GM21367 (cell line): ENCODE measurements at regions not wholly inside any gene's neighbourhood (a gene's known extent, or its start where the extent isn't known, plus 50 kb on each side); places are given as distances from the start of the nearest gene placed in this dataset.

Experiments
- ATAC-seq: cut with Tn5 transposase; IDR thresholded peaks from one replicate; pipeline ENCODE4 v1.9.1; 2021; ENCODE audit not compliant: unreplicated experiment

DNA sequence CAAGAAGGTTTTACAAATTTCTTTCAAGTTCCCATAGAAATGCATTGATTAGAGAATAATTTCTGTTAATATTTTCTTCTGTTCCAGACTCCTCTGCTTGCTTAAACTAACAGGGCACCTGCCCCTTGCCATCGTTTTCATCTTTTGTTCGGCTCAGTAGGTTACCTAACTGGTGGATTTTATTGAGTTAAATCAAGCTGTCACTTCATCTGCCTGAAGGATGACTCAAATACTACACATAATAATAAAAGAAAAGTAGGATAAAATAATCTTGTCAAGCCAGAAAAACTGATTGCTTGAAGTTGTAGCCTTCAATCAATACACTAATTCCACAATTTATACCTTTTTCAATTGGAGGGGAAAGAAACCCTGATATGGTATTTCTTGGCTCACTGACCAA, 234.0 kb downstream of the NR4A2 start:
- no peak for ATAC-seq

DNA sequence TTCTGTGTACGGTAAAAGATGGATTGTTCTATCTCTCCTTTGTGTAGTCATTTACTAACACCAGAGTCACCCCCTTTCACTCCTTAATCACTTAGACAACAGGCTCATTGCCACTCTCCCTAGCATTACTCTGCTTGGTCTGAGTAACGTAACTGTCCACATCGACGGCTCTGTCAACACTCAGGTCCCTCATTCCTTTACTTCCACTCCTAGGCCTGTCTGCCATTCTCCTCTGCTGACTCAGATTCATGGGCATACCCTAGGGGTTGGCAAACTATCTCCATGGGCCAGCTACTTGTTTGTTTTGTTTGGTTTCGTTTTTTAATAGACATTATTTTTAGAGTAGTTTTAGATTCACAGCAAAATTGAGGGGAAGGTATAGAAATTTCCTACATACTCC, 243.9 kb downstream of the NR4A2 start:
- no peak for ATAC-seq

DNA sequence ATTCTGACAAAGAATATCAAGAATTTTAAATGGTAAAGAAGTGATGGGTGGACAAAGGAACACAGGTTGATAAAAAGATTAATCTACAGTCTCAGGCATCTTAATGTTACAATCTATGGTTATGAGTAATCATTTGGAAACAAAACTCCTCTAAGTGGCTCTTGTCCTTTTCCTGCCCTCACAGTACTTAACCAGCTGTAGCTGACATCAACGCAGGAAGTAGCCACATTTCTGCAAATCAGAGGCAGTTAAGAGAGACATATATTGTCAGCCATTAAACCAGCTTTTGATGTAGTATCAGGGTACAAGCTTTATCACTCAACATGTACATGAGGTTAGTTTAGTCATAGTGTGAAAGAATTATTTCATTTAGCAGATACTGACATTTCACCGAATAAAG, 244.6 kb downstream of the NR4A2 start:
- no peak for ATAC-seq

DNA sequence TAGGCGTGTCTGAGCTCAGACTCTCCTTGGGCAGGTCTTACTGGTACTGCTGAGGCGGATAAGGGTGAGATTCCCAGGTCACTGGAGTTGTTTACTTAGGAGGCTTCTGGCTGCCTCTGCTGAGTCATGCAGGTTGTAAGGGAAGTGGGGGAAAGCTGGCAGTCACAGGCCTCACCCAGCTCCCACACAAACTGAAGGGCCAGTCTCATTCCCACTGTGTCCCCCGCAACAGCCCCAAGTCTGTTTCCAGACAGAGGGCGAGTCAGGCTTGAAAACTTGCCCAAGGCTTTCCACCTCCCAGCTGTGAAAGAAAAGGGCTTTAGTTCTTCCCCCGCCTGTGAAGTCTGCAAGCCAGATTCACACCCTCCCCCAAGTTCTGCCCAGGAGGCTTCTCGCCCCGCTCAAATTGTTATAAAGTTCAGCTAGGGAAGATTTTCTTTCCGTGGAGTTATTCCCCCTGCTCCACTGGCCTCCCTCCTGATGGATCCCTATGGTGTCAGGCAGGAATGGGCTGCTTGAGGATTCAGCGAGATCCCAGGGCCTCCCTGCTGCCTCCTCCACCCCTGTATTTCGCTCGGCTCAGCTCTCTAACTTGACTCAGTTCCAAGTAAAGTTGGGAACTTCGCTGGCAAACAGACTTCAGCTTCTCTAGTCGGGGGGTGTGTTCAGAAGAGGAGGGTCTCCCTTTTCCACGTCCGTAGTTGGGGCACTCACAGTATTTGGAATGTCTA, 248.6 kb downstream of the NR4A2 start:
- ATAC-seq: no peak

DNA sequence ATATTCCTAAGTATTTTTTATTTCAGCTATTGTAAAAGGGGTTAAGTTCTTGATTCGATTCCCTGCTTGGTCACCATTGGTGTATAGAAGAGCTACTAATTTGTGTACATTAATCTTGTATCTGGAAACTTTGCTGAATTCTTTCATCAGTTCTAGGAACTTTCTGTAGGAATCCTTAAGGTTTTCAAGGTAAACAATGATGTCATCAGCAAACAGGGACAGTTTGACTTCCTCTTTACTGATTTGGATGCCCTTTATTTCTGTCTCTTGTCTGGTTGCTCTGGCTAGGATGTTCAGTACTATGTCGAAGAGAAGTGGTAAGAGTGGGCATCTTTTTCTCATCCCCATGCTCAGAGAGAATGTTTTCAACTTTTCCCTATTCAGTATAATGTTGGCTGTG, 252.7 kb downstream of the NR4A2 start:
- no peak for ATAC-seq

DNA sequence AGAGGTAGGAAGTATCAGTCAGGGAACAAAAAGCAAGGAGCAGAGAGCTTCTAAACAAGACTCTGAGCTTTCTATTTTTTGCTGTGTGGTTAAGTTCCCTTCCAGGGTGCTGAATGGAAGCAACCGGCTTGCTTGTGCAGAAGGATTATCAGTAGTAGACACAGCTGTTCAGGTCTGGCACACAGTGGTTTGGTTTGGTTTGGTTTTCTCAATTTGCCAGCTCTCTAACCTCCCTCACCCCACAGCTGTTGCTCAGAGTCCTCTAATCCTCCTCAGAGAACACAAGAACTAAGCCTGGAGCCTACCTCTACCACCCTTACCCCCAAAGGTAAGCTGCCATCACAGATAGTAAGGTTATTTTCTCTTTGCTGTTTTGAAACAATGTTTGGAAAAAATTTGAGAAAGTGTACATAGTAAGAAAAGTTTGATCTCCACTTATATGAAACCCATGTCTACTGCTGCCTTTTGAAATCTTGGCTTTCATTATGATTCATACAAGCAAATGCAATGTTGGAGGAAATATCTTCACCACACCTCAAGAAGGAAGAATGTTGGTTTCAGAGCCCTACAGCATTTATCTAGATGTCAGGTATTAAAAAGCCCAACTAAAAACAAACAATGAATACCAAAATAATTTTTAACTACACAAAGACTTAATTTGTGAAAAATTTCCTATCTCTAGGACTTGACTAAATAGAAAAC, 255.3 kb downstream of the NR4A2 start:
- no peak for ATAC-seq

DNA sequence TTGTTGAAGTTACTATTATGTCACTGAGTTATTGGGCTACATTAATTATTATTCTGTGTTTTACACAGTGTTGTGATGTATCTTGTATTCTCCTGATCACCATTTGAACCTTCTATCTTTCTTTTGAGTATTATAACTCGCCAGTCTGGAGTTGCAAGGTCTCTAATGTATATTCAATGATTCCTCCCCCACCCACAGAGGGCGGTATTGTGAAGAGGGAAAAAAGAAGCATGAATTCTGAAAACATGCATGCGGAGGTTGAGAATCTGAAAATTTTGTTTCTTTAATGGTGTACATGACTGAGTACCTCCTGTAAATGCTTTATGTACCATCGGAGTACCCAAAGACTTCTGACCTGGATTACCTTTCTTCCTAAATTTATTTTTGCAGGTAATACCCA, 266.6 kb downstream of the NR4A2 start:
- ATAC-seq: no peak

DNA sequence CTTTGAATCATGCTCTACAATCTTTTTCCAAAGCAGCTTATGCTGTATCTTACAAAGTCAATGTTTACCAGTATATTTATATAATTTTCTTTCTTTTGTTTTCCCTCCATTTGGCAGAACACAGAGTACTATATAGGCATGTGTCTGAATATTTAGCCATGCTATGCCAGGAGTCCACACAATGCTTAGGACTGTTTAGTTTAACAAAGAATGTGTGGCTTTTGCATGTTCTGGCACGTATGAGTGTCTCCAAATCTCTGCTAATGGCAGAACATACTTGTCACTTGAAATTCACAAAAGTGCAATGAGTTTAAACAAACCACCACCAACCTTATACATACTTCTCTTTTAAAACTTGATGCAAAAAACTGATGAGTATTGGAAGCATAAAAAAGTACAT, 268.0 kb downstream of the NR4A2 start:
- ATAC-seq: no peak

DNA sequence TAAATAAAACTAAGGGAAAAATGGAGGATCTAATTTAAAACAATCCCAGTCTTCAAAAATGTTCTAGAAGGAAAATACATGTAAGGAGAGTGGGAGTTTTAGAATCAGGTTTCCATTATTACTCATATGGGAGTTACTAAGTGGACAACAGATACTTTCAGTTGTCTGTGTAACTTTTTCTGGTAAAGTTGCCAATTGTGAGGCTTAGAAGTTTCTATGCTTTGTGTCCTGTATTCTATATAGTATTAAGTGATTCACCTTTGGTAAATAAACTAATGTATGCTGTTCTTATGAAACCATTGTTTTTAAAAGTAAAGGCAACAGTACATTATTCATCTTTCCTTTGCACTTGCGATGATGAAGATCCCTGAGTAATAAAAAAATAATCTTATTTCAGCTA, 274.9 kb downstream of the NR4A2 start:
- ATAC-seq: no peak

DNA sequence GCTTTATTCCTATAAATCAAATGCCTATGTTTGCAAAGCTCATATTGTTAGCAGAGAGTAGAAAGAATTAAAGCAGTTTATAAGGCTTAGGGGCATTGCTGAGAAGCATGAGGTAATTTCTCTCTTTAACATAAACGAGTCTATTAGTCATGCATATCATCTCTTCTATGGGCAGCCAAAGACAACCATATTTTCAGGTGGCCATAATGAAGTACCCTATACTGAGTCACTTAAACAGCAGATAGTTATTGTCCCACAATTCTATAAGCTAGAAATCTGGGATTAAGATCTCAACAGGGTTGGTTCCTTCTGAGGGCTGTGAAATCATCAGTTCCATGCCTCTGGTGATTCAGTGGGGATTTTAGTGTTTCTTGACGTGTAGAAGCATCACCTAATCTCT, 277.5 kb downstream of the NR4A2 start:
- ATAC-seq: no peak

DNA sequence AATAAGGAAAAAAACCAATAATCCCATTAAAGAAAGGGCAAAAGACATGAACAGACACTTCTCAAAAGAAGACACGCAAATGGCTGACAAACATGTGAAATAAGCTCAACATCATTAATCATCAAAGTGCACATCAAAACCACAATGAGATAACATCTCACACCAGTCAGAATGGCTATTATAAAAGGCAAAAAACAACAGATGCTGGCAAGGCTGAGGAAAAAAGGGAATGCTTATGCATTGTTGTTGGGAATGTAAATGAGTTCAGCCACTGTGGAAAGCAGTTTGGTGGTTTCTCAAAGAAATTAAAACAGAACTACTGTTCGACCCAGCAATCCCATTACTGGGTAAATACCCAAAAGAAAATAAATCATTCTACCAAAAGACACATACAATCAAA, 285.6 kb downstream of the NR4A2 start:
- ATAC-seq: no peak

DNA sequence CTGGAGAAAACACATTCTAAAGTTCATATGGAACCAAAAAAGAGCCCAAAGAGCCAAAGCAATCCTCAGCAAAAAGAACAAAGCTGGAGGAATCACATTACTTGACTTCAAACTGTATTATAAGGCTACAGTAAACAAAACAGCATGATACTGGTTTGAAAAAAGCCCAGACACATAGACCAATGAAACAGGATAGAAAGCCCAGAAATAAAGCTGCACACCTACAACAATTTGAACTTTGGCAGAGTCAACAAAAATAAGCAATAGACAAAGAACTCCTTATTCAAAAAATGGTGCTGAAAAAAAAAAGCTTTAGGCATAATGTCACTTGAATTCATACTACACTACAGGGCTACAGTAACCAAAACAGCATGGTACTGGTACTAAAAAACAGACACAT, 289.6 kb downstream of the NR4A2 start:
- ATAC-seq: no peak

DNA sequence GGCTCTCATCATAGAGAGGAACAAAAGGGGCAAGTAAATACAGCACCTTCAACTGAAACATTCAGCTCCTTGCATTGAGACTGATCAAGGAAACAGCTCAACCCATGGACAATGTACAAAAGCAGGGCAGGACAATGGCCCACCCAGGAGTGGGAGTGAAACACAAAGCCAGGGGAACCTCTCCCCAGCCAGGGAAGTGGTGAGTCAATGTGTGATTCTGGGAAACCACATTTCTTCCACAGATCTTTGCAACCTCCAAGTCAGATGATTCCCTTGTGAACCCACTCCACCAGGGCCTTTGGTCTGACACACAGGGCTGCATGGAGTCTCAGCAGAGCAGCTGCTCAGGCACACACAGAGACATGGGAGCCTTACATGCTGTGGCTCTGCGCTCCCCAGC, 294.5 kb downstream of the NR4A2 start:
- no peak for ATAC-seq

DNA sequence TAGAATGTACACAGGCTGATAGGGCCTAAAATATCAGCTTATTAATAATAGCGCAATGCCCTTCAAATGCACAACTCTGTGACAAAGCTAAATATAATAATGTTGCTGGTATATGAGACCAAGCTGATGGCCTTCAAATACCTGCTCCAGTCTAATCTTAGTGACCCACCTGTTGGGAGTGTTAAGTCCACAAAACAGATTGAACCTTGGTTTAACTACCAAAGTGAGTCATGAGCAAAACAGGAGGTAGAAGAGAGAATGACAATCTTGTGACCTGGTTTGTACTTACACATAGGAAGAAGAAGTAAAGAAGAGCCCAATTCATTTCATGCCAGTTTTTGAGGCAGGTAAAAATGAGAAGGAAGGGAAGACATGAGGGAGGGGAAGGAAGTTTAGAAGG, 295.0 kb downstream of the NR4A2 start:
- ATAC-seq: no peak

DNA sequence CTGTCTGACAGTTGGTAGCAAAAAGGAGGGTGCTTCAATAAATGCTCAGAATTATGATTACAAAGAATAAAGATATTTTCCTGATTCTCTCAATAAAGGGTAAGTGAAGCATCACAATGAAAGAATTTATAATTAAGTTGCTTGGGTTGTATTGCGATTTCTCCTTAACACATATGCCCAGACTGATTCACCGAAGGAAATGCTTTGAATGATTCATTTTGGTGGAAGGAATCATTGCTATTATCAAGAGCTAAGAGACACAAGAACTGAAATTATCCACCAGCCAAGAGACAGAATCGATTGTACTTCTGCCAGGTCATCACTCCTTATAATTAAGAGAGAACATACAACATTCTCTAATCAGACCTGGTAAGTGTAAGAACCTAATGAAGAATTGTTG, 301.4 kb downstream of the NR4A2 start:
- no peak for ATAC-seq

DNA sequence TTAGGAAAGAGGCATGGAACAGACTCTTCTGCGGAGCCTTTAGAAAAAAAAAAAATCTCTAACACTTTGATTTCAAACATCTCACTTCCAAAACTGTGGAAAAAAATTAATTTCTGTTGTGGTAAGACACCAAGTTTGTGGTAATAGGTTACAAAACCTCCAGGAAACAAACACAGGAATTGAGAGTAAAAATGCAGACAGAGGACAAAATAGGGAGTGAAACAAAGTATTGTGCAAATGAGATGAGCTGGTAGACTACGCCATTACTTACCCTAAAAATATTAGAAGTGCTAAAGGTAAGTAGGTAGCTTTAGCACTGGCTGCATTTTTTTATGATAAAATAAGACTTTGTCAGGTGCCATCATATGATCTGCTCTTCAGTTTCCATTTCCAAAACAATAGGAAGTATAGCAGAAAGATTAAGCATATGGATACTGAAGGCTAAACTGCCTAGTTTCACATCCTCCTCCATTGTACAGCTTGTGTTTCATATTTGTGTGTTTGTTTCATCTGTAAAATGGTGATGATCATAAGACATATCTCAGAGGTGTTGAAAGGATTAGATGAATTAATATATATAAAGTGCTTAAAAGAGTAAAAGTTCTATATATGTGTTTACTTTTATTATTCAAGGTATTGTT, 309.2 kb downstream of the NR4A2 start:
- ATAC-seq: no peak

DNA sequence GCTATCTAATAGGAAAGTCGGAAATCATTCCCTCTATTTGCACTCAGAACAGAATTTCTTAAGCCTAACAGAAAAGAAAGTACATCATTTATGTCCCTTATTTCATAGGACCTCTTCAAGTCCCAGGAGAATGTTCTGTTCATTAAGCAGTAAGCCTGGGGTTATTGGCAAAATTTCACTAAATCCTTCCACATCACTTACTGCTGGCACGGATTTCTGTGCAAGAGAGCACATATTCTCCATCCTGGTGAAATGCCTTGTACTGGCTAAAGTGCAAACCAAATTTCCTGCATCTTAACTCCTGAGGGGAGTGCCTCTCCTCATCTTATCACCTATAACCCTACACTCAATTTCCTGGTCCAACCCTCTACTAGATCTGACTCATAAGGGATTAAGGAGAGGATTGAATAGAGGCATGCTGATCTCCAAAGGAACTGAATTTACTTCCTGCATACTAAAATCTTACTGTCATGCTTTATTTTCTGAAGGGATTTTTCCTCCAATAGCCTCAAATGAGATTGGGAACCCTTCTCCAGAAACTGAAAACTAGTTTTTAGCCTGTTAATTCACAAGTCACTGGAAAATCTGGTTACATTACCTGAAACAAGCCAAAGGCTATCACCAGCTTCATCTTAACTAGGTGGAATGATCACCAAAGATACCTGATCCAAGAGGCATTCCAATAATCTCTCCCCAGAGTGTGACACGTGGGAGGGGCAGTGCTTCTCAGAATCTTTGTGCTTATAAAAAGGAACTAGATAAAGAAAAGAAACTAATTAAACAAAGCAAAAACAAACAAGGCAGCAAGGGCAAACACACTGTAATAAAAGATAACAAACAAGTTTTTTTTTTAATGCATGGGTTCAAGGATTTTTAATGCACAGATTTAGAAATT, 311.1 kb downstream of the NR4A2 start:
- ATAC-seq: no peak

DNA sequence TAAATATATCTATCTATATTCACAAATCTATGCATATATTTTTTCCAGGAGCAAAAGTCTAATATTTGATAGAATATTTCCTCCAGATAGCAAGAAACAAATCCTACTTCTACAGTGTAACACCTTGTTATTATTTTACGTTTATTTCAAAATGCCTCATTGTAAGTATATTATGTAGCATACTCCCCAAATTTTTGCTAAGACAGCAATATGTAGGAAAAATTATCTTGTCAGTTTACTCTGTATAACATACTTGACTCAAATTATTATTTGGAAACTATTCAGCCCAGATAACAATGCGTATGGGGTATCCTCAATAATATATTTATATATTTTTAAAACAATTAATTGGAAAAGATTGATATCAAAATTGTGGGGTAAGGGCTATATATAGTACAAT, 313.2 kb downstream of the NR4A2 start:
- ATAC-seq: no peak

DNA sequence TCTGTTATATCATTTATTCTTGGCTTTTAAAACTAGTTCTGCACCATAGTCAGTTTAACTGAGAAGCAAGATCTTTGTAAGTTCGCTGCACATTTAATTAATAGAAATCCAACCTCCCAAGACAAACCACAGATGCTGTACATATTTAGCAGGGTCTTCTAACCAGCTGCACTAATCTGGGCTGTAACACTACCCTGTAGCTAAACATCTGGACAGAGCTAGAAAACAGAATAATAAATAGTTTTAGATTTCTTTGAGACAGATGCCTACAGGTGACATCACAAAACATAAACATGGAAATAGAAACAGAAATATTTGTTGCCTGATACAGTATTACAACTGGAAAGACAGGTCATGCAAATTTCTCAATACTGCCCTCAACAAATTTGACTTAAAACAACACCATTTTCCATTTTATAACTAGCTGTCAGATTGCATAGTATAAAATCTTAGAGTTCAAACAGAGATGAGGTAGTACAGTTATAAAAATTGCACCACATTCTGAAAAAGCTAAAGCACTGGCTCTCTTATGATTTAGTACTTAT, 315.1 kb downstream of the NR4A2 start:
- ATAC-seq: no peak

DNA sequence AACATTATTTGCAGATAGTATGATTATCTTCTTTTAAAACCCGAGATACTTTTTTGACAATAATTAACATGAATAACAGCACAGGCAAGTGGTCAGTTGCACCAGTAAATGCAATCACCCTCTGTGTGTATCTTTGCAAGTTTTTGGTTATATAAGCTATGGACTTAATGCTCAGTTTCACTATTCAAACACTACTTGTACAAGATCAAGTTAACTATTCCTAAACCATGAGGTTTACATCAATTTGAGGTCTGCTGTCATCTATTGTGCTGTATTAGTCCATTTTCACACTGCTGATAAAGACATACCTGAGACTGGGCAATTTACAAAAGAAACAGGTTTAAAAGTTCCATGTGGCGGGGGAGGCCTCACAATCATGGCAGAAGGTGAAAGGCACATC, 323.2 kb downstream of the NR4A2 start:
- no peak for ATAC-seq
